Esophagus squamous epithelium (tissue), 5 donors: ENCODE measurements at regions not wholly inside any gene's neighbourhood (a gene's known extent, or its start where the extent isn't known, plus 50 kb on each side); places are given as distances from the start of the nearest gene placed in this dataset.

Experiments used
- DNase-seq: peaks from one replicate; lab custom pipeline; 2025; lab: John Stamatoyannopoulos, UW
- H3K27ac ChIP-seq, 4 donors: fragments of 200-600 bp; sonication (generic); one replicate each; pipeline ENCODE4 v1.5.1; 2016 to 2019; ENCODE audit warnings: mild to moderate bottlenecking in 1 of 4
- H3K27me3 ChIP-seq, 4 donors: fragments of 200-600 bp; sonication (generic); 1 replicate in 3 of 4; 2 replicates in 1 of 4; pipeline versions ENCODE4 v1.5.1 to v1.6.0; 2017 to 2021; ENCODE audit warnings: antibody characterized with exemption in 1 of 4
- H3K36me3 ChIP-seq, 3 donors: fragments of 200-600 bp; sonication (generic); one replicate each; pipeline ENCODE4 v1.5.1; 2016 to 2019
- H3K4me1 ChIP-seq, 3 donors: fragments of 200-600 bp; sonication (generic); one replicate each; pipeline ENCODE4 v1.5.1; 2017 to 2019
- H3K4me3 ChIP-seq, 4 donors: fragments of 200-600 bp; sonication (generic); 1 replicate in 3 of 4; 2 replicates in 1 of 4; pipeline ENCODE4 v1.5.1; 2016 to 2019; ENCODE audit warnings: mild to moderate bottlenecking in 2 of 4, moderate library complexity in 1 of 4
- H3K9me3 ChIP-seq, 3 donors: fragments of 200-600 bp; sonication (generic); one replicate each; pipeline ENCODE4 v1.5.1; 2016 to 2019
- POLR2A ChIP-seq, 4 donors: fragments of 450-650 bp; IDR thresholded peaks; one replicate each; pipeline ENCODE4 v1.6.1; 2017; ENCODE audit warnings: antibody characterized with exemption in 4 of 4, mild to moderate bottlenecking in 4 of 4, moderate library complexity in 3 of 4
- WGBS, 2 donors: methylation state at CpG; one replicate each; pipeline ENCODE4 v1.1.5; 2018; 5-methylcytosine and 5-hydroxymethylcytosine counted together
- intact Hi-C: fragments of 100-400 bp; cut with DNase I; formaldehyde crosslinking; loops from one replicate; pipeline ENCODE4 v1.15.0; 2022
- TF ChIP-seq, protein P1 (sequence below), 6 experiments: fragments of 450-650 bp in 4 of 6; fragments of 200-600 bp in 2 of 6; sonication (generic) in 2 of 6; IDR thresholded peaks; one replicate each; pipeline ENCODE4 v1.5.1; 2016 to 2019; ENCODE audit warnings: antibody characterized with exemption in 6 of 6, mild to moderate bottlenecking in 4 of 6, moderate library complexity in 4 of 6
- donor health status: DM: yes; HTN: yes; CAD: no.

DNA sequence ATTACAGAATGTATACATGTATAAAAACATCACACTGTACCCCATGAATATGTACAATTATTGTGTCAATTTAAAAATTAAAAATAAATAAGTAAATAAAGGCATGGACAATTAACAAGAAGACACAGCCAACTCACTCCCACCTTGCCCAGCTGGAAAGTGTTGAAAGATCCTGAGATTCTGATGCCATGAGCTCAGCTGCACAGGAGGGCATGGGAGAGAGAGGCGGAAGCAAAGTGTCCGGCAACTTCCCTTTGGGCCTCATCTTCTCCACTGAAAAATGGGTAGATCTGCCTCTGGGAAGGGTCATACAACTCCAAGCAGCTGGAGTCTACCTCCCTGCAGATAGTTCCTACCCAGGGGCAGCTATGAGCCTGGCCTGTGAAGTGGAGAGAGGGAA is 277.3 kb downstream of the UACA start:
- intact Hi-C loops: loop anchor here (10.0 kb wide), 1 partner anchor 1011 kb away; no protein-coding TSS in a partner anchor
- Histone ChIP-seq H3K9me3 (no peaks in the 10 kb centered on the region), H3K27ac (no peak overlapping the region), H3K36me3 (no peaks in the 10 kb centered on the region), H3K27me3 (peaks cover 0 to 54% (median 0%) of the 10 kb centered on the region in 4 donors), H3K4me3 (no peak overlapping the region), H3K4me1 (peaks cover 0 to 7% (median 0%) of the 10 kb centered on the region in 3 donors)
- DNase-seq: no peak
- TF ChIP-seq POLR2A (IDR thresholded peaks at IDR 0.05): no peak
- TF ChIP-seq, protein P1, sequence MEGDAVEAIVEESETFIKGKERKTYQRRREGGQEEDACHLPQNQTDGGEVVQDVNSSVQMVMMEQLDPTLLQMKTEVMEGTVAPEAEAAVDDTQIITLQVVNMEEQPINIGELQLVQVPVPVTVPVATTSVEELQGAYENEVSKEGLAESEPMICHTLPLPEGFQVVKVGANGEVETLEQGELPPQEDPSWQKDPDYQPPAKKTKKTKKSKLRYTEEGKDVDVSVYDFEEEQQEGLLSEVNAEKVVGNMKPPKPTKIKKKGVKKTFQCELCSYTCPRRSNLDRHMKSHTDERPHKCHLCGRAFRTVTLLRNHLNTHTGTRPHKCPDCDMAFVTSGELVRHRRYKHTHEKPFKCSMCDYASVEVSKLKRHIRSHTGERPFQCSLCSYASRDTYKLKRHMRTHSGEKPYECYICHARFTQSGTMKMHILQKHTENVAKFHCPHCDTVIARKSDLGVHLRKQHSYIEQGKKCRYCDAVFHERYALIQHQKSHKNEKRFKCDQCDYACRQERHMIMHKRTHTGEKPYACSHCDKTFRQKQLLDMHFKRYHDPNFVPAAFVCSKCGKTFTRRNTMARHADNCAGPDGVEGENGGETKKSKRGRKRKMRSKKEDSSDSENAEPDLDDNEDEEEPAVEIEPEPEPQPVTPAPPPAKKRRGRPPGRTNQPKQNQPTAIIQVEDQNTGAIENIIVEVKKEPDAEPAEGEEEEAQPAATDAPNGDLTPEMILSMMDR (IDR thresholded peaks at IDR 0.05): no peak
- 74 to 89% methylated on average over 2 of the region's 2 CpGs for WGBS, 2 donors

- TF ChIP-seq, protein P1 (IDR thresholded peaks at IDR 0.05): no peak
- TF ChIP-seq POLR2A (IDR thresholded peaks at IDR 0.05): no peak
- Histone ChIP-seq H3K4me1 (peaks cover 0 to 6% (median 2%) of the 10 kb centered on the region in 3 donors), H3K27me3 (peaks cover 0 to 52% (median 0%) of the 10 kb centered on the region in 4 donors), H3K9me3 (no peaks in the 10 kb centered on the region), H3K36me3 (no peaks in the 10 kb centered on the region), H3K27ac (no peak overlapping the region), H3K4me3 (no peak overlapping the region)
- intact Hi-C loops: loop anchor here (10.0 kb wide), 1 partner anchor 1010 kb away; no protein-coding TSS in a partner anchor
- WGBS, 2 donors: 0 to 53% methylated on average over 1 of the region's 1 CpG
- DNase-seq: no peak
Observed at GRCh38 chr15:70484993-70485392, 278.4 kb downstream of the UACA start.

DNA sequence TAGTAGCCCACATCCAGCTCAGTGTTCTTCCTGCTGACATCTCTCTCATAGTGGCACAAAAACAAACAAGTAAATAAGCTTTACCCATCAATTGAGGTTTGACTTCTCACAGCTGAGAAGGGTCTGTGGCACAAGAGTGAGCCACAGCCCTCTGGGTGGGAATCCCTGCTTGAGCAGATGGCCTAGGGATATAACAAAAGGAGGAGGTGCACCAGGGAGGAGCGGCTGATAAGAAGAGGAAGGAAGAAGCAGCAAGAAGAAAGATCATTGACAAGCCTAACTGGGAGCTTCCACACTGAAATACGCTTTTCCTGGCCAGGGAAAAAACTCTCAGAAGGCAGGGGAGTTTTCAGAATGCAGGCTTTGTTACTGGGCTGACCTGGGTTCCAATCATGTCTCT is 279.8 kb downstream of the UACA start:
- Histone ChIP-seq H3K9me3 (no peaks in the 10 kb centered on the region), H3K36me3 (no peaks in the 10 kb centered on the region), H3K27me3 (peaks cover 0 to 51% (median 0%) of the 10 kb centered on the region in 4 donors), H3K4me3 (no peak overlapping the region), H3K27ac (no peak overlapping the region), H3K4me1 (peaks cover 0 to 9% (median 5%) of the 10 kb centered on the region in 3 donors)
- no peak for DNase-seq
- intact Hi-C loops: loop anchor here (10.0 kb wide), 1 partner anchor 1009 kb away; no protein-coding TSS in a partner anchor
- TF ChIP-seq, protein P1 (IDR thresholded peaks at IDR 0.05): no peak
- no peak for TF ChIP-seq POLR2A (IDR thresholded peaks at IDR 0.05)
- 70% methylated on average over 2 of the region's 2 CpGs for WGBS, 2 donors

- intact Hi-C loops: loop anchor here (10.0 kb wide), 1 partner anchor 1006 kb away; no protein-coding TSS in a partner anchor
- DNase-seq: no peak
- Histone ChIP-seq H3K36me3 (no peaks in the 10 kb centered on the region), H3K4me3 (no peak overlapping the region), H3K27ac (no peak overlapping the region), H3K4me1 (peaks cover 4 to 13% (median 5%) of the 10 kb centered on the region in 3 donors), H3K9me3 (no peaks in the 10 kb centered on the region), H3K27me3 (peaks cover 0 to 67% (median 0%) of the 10 kb centered on the region in 4 donors)
- 63 to 85% methylated on average over 3 to 5 of the region's 7 CpGs for WGBS, 2 donors
- TF ChIP-seq, protein P1 (IDR thresholded peaks at IDR 0.05): no peak
- no peak for TF ChIP-seq POLR2A (IDR thresholded peaks at IDR 0.05)
Observed at GRCh38 chr15:70480196-70480856, 283.0 kb downstream of the UACA start.

DNA sequence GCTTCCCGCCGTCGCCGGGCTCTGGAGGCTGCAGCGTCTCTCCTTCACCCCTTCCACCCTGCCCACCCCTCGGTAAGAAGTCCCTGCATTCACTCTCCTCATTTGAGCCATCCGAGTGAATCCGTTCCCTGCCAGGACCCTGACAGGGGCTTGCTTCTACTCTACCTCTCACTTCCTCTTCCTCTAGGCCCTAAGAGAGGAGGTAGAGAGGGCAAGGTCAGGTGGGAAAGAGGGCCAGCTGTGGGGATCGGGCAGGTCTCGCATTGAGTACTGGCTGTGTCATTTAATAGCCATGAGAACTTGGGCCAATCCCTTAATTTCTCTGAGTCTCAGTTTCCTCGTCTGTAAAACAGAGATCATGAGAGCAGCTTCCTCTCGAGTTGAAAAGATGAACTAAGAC is 283.6 kb downstream of the UACA start:
- no peak for DNase-seq
- Histone ChIP-seq H3K4me3 (no peak overlapping the region), H3K36me3 (no peaks in the 10 kb centered on the region), H3K27ac (no peak overlapping the region), H3K4me1 (peaks cover 6 to 19% (median 6%) of the 10 kb centered on the region in 3 donors), H3K9me3 (no peaks in the 10 kb centered on the region), H3K27me3 (peaks cover 0 to 65% (median 0%) of the 10 kb centered on the region in 4 donors)
- 72 to 82% methylated on average over 2 to 11 of the region's 12 CpGs for WGBS, 2 donors
- TF ChIP-seq, protein P1 (IDR thresholded peaks at IDR 0.05): no peak
- no peak for TF ChIP-seq POLR2A (IDR thresholded peaks at IDR 0.05)
- intact Hi-C loops: loop anchor here (10.0 kb wide), 1 partner anchor 1005 kb away; no protein-coding TSS in a partner anchor
